HL-60 (cell line): ENCODE measurements at regions not wholly inside any gene's neighbourhood (a gene's known extent, or its start where the extent isn't known, plus 50 kb on each side); places are given as distances from the start of the nearest gene placed in this dataset.

Experiments
- DNase-seq, 2 experiments: peaks; one replicate each; pipeline ENCODE4 v3.0.0-alpha.2; 2010 to 2020; ENCODE audit warnings: low read depth in 1 of 2, low spot score in 1 of 2
- H3K27ac ChIP-seq: fragments of 250-450 bp; sonication (Bioruptor Pico); replicated peaks from 2 replicates; pipeline ENCODE4 v1.5.1; 2020; ENCODE audit warnings: mild to moderate bottlenecking, moderate library complexity
- H3K27me3 ChIP-seq: fragments of 250-450 bp; sonication (Bioruptor Pico); 2 replicates; pipeline ENCODE4 v1.5.1; 2021; ENCODE audit warnings: mild to moderate bottlenecking, moderate library complexity; ENCODE audit not compliant: insufficient read depth, poor library complexity, severe bottlenecking
- H3K4me3 ChIP-seq: replicated peaks from 2 replicates; pipeline ENCODE4 v1.5.1; 2011; ENCODE audit warnings: mild to moderate bottlenecking, control low read depth, low read length; ENCODE audit not compliant: insufficient read depth
- GABPA ChIP-seq: IDR thresholded peaks from 2 replicates; pipeline ENCODE4 v1.6.1; 2012; ENCODE audit warnings: low read depth
- POLR2AphosphoS5 ChIP-seq: IDR thresholded peaks from 2 replicates; pipeline ENCODE4 v1.6.1; 2012; ENCODE audit warnings: low read depth
- REST ChIP-seq: IDR thresholded peaks from 2 replicates; pipeline ENCODE4 v1.6.1; 2012; ENCODE audit warnings: low read depth; ENCODE audit not compliant: insufficient replicate concordance
- SPI1 ChIP-seq: IDR thresholded peaks from 2 replicates; pipeline ENCODE4 v1.6.1; 2012; ENCODE audit warnings: low read depth, mild to moderate bottlenecking, borderline replicate concordance
- TF ChIP-seq, protein P1 (sequence below): IDR thresholded peaks from one replicate; pipeline ENCODE4 v1.5.1; 2011; ENCODE audit warnings: low read length, control low read depth, inconsistent platforms; ENCODE audit not compliant: insufficient read depth

DNA sequence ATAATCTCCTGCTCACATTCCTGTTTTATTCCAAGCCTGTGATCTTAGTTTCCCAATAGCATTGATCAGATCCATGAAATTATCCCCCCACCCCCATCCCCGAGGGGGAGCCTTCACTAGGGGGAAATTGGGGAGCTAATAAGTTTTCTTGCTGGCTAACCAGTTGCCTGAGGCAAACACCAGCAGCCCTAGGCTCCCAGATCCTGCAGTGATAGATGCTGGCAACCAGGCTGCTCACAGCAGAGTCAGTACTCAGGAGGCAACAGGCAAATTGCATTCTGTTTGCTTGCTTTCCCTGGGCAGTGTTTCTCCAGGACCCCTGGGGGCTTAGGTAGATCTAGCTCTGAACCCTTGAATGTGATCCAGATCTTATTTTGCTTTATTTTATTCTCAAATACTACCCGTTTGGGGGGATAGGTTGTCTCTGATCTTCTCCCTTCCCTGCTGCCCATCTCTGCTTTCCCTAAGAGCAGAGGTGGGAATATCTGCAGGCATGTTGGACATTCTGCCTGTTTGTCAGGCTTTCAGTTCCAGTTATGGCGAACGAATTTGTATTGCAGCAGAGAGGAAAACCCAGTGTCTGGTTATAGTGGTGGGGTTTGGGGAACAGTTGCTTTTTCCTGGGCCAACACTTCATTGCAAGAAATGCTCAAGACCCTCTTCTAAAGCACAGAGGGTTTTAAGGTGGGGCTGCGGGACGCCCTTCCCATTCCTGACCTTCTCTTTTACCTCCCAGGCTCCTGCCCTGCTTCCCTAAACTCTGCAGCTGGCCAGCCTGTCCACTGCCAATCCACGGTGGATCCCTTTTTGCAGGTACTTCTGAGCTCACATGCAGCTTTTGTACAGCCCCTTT lies 289.8 kb upstream of the PLXNA2 start:
- TF ChIP-seq GABPA (no peak), POLR2AphosphoS5 (no peak), SPI1 (no peak), REST (no peak)
- TF ChIP-seq, protein P1, sequence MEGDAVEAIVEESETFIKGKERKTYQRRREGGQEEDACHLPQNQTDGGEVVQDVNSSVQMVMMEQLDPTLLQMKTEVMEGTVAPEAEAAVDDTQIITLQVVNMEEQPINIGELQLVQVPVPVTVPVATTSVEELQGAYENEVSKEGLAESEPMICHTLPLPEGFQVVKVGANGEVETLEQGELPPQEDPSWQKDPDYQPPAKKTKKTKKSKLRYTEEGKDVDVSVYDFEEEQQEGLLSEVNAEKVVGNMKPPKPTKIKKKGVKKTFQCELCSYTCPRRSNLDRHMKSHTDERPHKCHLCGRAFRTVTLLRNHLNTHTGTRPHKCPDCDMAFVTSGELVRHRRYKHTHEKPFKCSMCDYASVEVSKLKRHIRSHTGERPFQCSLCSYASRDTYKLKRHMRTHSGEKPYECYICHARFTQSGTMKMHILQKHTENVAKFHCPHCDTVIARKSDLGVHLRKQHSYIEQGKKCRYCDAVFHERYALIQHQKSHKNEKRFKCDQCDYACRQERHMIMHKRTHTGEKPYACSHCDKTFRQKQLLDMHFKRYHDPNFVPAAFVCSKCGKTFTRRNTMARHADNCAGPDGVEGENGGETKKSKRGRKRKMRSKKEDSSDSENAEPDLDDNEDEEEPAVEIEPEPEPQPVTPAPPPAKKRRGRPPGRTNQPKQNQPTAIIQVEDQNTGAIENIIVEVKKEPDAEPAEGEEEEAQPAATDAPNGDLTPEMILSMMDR, result no peak
- Histone ChIP-seq H3K27ac (no peak overlapping the region), H3K27me3 (no peaks in the 10 kb centered on the region), H3K4me3 (no peak overlapping the region)
- no peak for DNase-seq

DNA sequence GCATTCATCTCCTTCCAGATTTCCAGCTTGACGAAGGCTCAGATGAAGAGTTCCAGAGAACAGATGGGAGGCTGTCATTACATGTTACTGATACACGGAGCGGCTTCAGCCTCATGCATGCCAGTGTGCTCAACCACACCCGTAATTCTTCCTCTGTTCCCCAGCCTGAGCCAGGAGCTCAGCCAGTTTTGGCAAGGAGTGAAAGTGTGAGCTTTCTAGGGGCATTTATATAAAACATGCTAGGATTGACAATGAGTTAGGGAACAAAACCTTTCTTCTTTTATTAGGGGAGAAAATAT lies 290.4 kb upstream of the PLXNA2 start:
- TF ChIP-seq SPI1 (no peak), GABPA (no peak), POLR2AphosphoS5 (no peak), REST (no peak)
- TF ChIP-seq, protein P1, result no peak

GRCh38 chr1:208534979-208535378 lies 290.8 kb upstream of the PLXNA2 start:
- no peaks in the 10 kb centered on the region for H3K27me3 ChIP-seq
- TF ChIP-seq SPI1, result no peak
- no peak for TF ChIP-seq REST
- TF ChIP-seq, protein P1, result no peak
- TF ChIP-seq POLR2AphosphoS5, result no peak
- no peak for TF ChIP-seq GABPA
- no peak for DNase-seq
- no peak overlapping the region for H3K4me3 ChIP-seq
- no peak overlapping the region for H3K27ac ChIP-seq

More for the DNA sequence above, 290.4 kb upstream of the PLXNA2 start:
- Histone ChIP-seq H3K4me3 (no peak overlapping the region), H3K27me3 (no peaks in the 10 kb centered on the region), H3K27ac (no peak overlapping the region)
- no peak for DNase-seq
